Stimulated activated effector memory CD8-positive, alpha-beta T cell treated with anti-CD3 and anti-CD28 coated beads, Interleukin-12 subunit alpha, Interleukin-12 subunit beta, amount 100 ng/mL, for 72 hours (primary cell): ENCODE measurements at regions not wholly inside any gene's neighbourhood (a gene's known extent, or its start where the extent isn't known, plus 50 kb on each side); places are given as distances from the start of the nearest gene placed in this dataset.

ENCODE experiments used
- ATAC-seq: fragments of 150-1000 bp; cut with Tn5 transposase; 2 replicates; pipeline ENCODE4 v1.10.0; 2021
- DNase-seq, 2 donors: peaks; one replicate each; pipeline ENCODE4 v3.0.0; 2021 to 2022; ENCODE audit warnings: low spot score in 2 of 2
- H3K27ac Mint-ChIP-seq: one replicate; pipeline ENCODE4 v1.8.0; 2022; ENCODE audit warnings: mild to moderate bottlenecking, mixed read lengths
- H3K36me3 Mint-ChIP-seq: one replicate; pipeline ENCODE4 v1.8.0; 2022; ENCODE audit warnings: mild to moderate bottlenecking, mixed read lengths
- H3K4me1 Mint-ChIP-seq: one replicate; pipeline ENCODE4 v1.8.0; 2022; ENCODE audit warnings: mixed read lengths
- H3K4me3 Mint-ChIP-seq: one replicate; pipeline ENCODE4 v1.8.0; 2022; ENCODE audit warnings: mild to moderate bottlenecking, mixed read lengths
- H3K9me3 Mint-ChIP-seq: one replicate; pipeline ENCODE4 v1.8.0; 2022; ENCODE audit warnings: mixed read lengths

DNA sequence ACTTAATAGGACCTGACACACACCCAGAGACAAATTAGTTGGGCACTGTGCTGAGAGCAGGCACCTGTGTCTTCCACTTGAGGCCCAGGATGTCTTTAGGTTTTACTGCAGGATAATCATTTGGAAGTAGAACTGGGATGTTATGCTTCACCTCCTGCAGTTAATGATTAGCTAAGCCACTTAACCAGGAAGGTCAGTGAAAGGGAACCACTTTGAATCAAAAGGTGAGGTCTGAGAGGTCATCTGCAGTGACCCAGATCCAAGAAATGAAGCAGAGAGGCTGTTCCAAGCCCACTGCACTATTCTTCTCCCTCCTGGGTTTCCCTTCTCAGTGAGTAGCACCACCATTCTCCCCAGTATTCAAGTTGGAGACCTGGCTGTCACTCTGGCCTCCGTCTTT is 110.5 kb downstream of the SNX18 start:
- peaks cover 6% of the 10 kb centered on the region for H3K9me3 Mint-ChIP-seq
- no peak overlapping the region for H3K4me3 Mint-ChIP-seq
- DNase-seq (no peak), ATAC-seq (no peak)
- no peak overlapping the region for H3K27ac Mint-ChIP-seq
- H3K36me3 Mint-ChIP-seq, result no peaks in the 10 kb centered on the region
- H3K4me1 Mint-ChIP-seq, result peaks cover 6% of the 10 kb centered on the region

DNA sequence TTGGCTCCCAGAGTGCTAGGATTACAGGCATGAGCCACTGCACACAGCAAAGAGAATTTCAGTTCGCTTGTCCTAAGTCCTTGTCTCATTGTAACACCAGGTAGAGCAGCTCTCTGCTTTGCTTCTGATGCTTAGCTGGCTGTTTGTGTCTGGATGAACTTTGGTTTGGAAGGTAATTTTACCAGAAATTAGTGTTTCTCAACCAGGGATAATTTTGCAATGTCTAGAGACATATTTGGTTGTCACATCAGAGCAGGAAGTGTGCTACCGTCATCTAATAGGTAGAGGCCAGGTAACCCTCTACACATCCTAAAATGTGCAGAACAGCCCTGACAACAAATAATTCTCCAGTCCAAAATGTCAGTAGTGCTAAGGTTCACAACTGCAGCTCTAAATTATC is 108.8 kb downstream of the SNX18 start:
- DNase-seq (no peak), ATAC-seq (no peak)
- no peak overlapping the region for H3K4me3 Mint-ChIP-seq
- H3K36me3 Mint-ChIP-seq, result no peaks in the 10 kb centered on the region
- H3K27ac Mint-ChIP-seq, result no peak overlapping the region
- H3K4me1 Mint-ChIP-seq, result peaks cover 6% of the 10 kb centered on the region
- peaks cover 6% of the 10 kb centered on the region for H3K9me3 Mint-ChIP-seq

DNA sequence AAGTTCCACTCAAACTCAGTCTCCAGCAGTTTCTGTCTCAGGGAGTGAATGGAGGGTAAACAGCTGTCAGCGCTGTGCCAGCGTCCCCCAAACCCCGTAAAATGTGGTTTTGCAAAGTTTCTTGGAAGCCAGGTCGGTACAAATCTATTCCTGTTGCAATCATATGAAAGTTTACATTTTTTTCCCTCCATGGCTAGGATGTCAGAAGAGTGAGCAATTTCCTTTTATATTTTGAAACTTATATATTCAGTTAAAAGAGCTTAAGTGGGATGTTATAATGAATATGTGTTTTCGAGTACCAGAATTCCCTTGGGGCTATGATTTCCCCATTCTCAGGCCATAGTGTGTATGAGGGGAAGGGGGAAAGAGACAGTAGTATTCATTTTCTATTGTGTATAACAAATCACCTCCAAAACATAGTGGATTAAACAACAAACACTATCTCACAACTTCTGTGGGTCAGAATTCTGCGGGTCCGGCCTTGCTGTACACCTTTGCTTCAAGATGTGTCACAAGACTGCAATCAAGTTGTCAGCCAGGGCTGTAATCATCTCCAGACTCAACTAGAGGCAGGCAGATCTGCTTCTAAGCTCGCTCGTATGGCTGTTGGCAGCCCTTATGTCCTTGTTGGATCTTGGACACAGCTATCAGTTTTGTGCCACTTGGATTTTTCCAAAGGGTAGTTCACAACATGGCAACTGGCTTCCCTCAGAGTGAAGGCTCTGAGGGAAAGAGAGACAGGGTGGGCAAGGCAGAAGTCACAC is 107.4 kb downstream of the SNX18 start:
- Mint-ChIP-seq H3K4me3 (no peak overlapping the region), H3K9me3 (peaks cover 6% of the 10 kb centered on the region), H3K4me1 (peaks cover 15% of the 10 kb centered on the region), H3K36me3 (no peaks in the 10 kb centered on the region), H3K27ac (no peak overlapping the region)
- DNase-seq (no peak), ATAC-seq (no peak)

DNA sequence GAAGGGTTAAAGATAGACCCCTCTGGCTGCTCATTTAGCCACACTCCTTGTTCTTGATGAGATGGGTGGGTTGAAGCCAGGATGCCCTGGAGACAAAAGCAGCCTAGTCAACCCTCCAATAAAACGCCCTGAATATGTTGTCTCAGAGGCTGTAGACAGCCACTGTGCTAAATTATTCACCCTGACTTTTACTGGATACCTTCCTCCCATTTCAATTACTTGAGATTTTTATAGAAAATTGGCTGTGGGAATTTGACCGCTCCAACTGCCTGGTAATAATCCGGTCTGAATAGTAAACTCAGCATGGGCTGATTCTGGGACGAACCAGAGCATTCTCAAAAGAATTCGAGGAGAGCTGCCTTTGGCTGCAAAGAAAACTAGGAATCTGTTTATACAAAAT is 104.2 kb downstream of the SNX18 start:
- H3K36me3 Mint-ChIP-seq, result no peaks in the 10 kb centered on the region
- no peak for ATAC-seq
- H3K4me3 Mint-ChIP-seq, result no peak overlapping the region
- peaks cover 16% of the 10 kb centered on the region for H3K4me1 Mint-ChIP-seq
- no peak for DNase-seq
- no peaks in the 10 kb centered on the region for H3K9me3 Mint-ChIP-seq
- no peak overlapping the region for H3K27ac Mint-ChIP-seq

DNA sequence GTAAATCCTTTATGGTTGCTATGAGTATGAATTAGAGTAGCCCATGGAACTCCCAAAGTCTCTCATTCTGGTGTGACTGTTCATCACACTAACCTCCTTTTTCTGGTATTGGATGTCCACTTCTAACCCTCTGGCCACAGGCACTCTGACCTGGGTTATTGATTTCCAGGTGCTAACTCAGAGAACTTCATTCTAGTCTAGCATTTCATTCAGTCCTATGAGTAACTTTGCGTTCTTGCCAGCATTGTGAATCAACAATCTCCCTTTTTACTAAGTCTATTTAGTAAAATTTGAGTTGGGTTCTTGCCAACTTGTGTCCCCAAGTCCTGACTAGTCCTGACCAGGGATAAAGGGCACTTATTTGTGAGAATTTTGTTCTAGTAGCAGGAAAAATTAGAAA is 103.5 kb downstream of the SNX18 start:
- peaks cover 16% of the 10 kb centered on the region for H3K4me1 Mint-ChIP-seq
- no peak overlapping the region for H3K27ac Mint-ChIP-seq
- ATAC-seq (no peak), DNase-seq (no peak)
- H3K36me3 Mint-ChIP-seq, result no peaks in the 10 kb centered on the region
- H3K4me3 Mint-ChIP-seq, result no peak overlapping the region
- no peaks in the 10 kb centered on the region for H3K9me3 Mint-ChIP-seq

DNA sequence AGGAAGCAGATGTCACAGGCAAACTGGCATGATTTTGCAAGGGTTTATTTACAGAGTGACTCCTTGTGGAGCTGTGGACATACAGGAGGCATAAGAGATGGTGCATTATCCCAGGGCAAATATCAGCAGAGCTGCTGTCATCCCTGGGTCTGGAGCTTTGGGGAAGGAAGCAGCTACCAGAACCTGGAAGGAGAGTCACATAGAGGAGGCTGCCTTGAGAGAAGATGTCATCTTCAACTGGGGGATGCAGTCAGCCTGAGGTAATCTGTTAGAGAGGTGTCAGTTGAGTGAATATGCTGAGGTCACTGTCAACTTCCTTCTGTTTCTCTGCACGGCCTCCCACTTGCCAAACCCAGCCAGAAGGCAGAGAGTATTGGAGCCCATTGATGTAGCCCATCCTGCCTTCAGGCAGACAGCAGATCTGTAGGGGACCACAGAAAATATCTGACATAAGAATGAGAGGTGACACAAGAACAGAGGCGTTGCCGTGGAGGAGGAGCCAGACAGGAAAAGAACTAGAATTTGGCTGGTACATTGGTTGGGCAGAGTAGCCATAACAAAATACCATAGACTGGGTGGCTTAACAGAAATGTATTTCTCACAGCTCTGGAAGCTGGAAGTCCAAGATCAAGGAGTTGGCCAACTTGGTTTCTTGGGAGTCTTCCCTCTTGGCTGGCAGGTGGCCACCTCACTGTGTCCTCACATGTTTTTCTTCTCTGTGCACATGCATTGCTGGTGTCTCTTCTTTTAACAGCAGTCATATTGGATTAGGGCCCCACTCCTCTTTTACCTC is 102.8 kb downstream of the SNX18 start:
- no peaks in the 10 kb centered on the region for H3K36me3 Mint-ChIP-seq
- peak overlapping the region; percentile 81 for H3K27ac Mint-ChIP-seq
- peak; percentile 69 for ATAC-seq
- no peak for DNase-seq
- no peaks in the 10 kb centered on the region for H3K9me3 Mint-ChIP-seq
- no peak overlapping the region for H3K4me3 Mint-ChIP-seq
- H3K4me1 Mint-ChIP-seq, result peaks cover 22% of the 10 kb centered on the region

DNA sequence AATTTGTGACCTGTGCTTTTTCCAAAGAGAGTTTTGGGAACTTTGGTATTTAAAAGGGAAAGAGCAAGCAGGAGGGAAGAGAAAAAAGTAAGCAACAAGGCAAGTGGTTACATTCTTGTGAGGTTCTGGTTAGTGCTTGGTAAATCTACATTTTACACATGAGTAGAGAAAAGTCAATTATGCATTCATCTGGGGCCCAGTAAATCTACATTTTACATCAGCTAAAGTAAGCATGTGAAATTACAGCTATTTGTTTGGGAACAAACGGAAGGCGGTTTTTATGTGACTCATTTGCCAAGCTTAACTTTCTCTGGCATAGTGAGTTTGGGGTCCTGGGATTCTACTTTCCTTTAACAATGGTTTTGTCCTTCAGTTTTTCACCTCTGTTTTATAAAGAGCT is 102.2 kb downstream of the SNX18 start:
- peaks cover 26% of the 10 kb centered on the region for H3K4me1 Mint-ChIP-seq
- no peaks in the 10 kb centered on the region for H3K36me3 Mint-ChIP-seq
- H3K27ac Mint-ChIP-seq, result peak overlapping the region; percentile 81
- no peak for ATAC-seq
- H3K4me3 Mint-ChIP-seq, result no peak overlapping the region
- H3K9me3 Mint-ChIP-seq, result no peaks in the 10 kb centered on the region
- no peak for DNase-seq

DNA sequence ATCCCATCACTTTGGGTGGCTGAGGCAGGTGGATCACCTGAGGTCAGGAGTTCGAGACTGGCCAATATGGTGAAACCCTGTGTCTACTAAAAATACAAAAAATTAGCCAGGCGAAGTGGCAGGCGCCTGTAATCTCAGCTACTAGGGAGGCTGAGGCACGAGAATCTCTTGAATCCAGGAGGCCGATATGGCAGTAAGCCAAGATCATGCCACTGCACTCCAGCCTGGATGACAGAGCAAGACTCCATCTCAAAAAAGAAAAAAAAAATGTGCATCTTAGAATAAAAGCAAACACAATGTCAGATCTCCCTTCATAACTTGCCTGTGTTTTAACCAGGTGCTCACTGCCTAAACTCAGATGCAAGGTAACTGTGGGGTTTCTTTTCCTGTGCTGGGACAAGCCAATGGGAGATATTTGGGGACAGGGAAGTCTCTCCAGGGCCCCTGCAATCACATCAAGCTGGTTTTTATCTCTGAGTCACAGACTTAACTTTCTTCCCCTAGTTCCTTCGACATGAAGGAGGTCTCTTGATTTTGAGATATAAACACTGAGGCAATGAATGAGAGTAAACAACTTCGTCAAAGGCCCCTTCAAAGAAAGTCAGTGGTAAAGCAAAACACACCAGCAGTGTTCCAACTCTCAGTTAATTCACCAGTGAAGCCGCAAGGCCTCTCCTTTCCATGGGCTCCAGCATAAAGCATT is 99.1 kb downstream of the SNX18 start:
- Mint-ChIP-seq H3K9me3 (no peaks in the 10 kb centered on the region), H3K4me3 (no peak overlapping the region), H3K4me1 (peaks cover 26% of the 10 kb centered on the region), H3K36me3 (no peaks in the 10 kb centered on the region), H3K27ac (no peak overlapping the region)
- ATAC-seq (no peak), DNase-seq (no peak)

DNA sequence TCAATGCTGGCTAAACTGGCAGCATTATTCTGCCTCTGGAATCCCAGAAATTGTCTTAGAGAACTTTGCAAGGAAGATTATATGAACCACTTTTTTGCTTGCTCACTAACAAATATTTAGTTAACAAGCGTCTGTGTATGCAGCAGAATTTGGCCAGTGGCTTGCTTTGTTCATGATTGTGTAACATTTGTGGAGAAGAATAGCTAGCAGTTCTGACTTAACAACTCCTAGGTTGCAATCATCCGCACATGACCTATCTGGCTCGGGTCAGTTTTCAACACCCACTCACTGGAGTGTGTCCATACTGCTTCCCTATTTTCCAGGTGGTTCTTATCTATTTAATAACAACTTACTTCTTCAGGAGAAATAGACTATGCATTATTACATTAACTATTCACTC is 98.5 kb downstream of the SNX18 start:
- no peak for ATAC-seq
- Mint-ChIP-seq H3K4me3 (no peak overlapping the region), H3K36me3 (no peaks in the 10 kb centered on the region), H3K27ac (no peak overlapping the region), H3K4me1 (peaks cover 31% of the 10 kb centered on the region), H3K9me3 (no peaks in the 10 kb centered on the region)
- DNase-seq, result no peak

DNA sequence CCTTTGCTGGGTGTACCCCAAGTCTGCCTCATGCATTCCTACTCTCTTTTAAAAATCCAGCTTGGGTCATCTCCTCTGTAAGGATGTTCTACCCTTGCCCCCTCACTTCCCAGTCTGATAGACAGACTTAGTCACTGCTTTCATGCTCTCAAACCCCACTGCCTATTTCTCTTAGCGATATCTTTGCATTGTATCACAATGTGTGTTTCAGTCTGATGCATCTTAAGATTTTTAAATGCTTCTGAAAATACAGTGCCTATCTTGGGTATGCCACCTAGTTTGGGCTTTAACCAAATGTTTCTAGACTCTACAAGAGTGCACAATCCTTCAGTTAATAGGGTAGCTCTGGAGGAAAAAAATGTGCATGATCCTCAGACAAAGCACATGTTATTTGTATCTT is 97.8 kb downstream of the SNX18 start:
- DNase-seq (no peak), ATAC-seq (no peak)
- no peaks in the 10 kb centered on the region for H3K9me3 Mint-ChIP-seq
- H3K4me3 Mint-ChIP-seq, result no peak overlapping the region
- H3K36me3 Mint-ChIP-seq, result no peaks in the 10 kb centered on the region
- no peak overlapping the region for H3K27ac Mint-ChIP-seq
- H3K4me1 Mint-ChIP-seq, result peaks cover 33% of the 10 kb centered on the region

DNA sequence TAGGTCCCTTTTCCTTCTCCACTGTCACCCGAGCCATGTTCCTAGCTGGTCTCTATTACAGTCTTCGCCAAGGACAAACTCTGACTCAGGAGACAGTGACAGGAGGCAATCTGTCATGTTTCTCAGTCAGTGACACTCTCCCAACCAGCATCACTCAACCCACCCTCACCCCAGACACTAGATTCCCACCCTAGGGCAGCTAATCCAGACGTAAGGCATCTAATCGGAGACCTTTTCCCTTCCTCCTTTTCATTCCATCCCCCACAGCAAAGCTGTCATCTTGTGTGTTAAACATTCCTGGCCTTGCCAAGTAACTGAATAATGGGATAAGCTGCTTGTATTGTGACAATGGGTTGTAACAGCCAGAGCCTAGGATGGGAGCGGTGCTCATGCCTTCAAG is 95.2 kb downstream of the SNX18 start:
- Mint-ChIP-seq H3K27ac (no peak overlapping the region), H3K4me1 (peaks cover 31% of the 10 kb centered on the region)

DNA sequence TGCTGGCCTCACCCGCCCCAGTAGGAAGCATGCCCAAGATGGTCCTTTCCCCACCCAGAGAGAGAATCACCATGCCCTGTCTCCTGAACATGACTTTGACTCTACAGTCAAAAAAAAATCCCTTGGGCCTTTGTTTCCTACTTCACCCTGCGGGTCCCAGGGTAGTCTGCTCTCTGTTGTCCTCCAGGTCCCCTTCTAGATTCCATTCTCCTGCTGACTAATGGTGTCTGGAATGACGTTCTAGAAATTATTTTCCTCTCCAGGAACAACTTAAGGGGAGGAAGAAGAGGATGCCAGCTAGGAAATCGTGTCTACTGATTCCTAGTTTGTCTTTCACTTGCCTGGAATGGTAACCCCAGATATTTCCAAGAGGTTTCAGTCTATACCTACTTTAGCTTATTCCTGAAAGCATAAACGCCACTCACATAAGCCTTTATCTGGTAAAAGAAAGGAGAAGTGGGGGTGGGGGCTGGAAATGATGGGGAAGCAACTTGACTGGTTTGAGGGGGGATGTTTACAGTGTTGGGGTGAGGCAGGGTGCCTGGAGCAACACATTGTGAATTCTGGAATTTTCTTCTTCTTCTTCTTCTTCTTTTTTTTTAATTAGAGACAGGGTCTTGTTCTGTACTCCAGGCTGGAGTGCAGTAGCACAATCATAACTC is 93.9 kb downstream of the SNX18 start:
- ATAC-seq (no peak), DNase-seq (no peak)
- H3K36me3 Mint-ChIP-seq, result peaks cover 6% of the 10 kb centered on the region
- peaks cover 34% of the 10 kb centered on the region for H3K4me1 Mint-ChIP-seq
- H3K4me3 Mint-ChIP-seq, result peak overlapping the region; percentile 66
- peak overlapping the region; percentile 88 for H3K27ac Mint-ChIP-seq
- peaks cover 6% of the 10 kb centered on the region for H3K9me3 Mint-ChIP-seq

More for the DNA sequence above, 95.2 kb downstream of the SNX18 start:
- ATAC-seq (no peak), DNase-seq (no peak)
- H3K36me3 Mint-ChIP-seq, result peaks cover 6% of the 10 kb centered on the region
- H3K9me3 Mint-ChIP-seq, result peaks cover 4% of the 10 kb centered on the region
- H3K4me3 Mint-ChIP-seq, result no peak overlapping the region

DNA sequence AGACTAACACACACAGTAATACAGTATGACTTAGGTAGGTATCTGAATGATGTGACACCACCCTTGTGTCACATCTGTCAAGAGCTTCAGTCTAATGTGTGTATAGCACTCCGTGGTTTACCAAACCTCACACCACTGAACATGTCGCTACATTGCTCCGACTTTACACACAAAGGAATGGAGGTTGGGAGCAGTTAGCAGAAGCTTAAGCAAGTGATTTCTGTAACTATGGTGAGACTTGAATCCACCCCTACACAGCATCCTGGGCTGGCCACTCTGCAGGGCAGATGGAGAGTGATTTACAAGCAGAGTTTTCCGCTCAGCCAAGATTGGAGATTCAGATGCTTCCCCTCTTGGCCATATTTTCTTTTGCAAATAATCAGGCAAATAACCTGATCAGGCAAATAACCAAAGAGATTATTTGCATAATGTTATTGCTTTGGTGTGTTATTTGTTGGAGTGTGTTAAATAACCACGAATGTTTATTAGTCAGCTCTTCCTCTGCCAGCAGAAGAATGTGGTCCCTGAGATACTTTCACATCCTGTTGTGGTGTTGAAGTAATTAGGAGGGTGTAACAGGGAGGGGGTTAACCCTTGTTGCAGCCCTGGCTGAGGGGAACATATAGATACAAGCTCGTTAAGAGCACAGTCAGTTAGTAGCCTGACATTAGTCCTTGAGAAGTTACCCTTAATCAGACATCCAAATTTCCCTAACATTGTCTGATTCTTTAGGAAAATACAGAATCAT is 92.8 kb downstream of the SNX18 start:
- peak; percentile 97 for ATAC-seq
- Mint-ChIP-seq H3K36me3 (peaks cover 6% of the 10 kb centered on the region), H3K4me1 (peaks cover 31% of the 10 kb centered on the region), H3K4me3 (peak overlapping the region; percentile 66), H3K9me3 (peaks cover 7% of the 10 kb centered on the region), H3K27ac (peak overlapping the region; percentile 88)
- DNase-seq, result peak; percentile 17 to 72

DNA sequence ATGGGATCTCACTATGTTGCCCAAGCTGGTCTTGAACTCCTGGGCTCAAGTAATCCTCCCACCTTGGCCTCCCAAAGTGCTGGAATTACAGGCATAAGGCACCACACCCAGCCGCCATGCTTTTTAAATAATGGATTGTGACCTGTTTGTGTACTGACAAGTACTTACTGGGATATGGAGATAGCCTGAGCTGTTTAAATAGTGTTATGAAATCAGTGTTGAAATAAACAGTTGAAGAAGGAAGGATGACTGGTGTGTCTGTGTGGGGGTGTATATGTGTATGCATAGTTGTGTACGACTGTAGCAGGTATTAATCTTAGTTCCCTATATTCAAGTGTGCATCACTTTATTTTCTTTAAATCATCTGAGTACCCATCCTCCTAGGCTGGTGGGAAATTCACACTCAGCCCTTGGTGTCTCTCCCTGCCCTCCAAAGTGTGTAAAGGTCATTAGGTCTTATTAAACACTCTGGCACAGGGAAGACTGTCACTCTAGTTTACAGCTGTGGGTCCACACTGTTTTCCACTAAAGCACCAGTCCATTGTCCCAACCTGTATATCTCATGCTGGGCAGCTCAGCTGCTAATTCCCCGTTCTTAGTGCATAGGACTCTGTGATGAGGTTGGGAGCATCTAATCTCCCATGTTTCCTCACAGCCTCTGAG is 91.0 kb downstream of the SNX18 start:
- H3K27ac Mint-ChIP-seq, result no peak overlapping the region
- ATAC-seq (no peak), DNase-seq (no peak)
- H3K4me1 Mint-ChIP-seq, result peaks cover 31% of the 10 kb centered on the region
- peaks cover 7% of the 10 kb centered on the region for H3K9me3 Mint-ChIP-seq
- peaks cover 6% of the 10 kb centered on the region for H3K36me3 Mint-ChIP-seq
- no peak overlapping the region for H3K4me3 Mint-ChIP-seq
